GM19023 (cell line): ENCODE measurements at regions not wholly inside any gene's neighbourhood (a gene's known extent, or its start where the extent isn't known, plus 50 kb on each side); places are given as distances from the start of the nearest gene placed in this dataset.

Experiments used
- ATAC-seq: cut with Tn5 transposase; IDR thresholded peaks from one replicate; pipeline ENCODE4 v1.9.1; 2021; ENCODE audit warnings: mild to moderate bottlenecking, moderate library complexity; ENCODE audit not compliant: unreplicated experiment

DNA sequence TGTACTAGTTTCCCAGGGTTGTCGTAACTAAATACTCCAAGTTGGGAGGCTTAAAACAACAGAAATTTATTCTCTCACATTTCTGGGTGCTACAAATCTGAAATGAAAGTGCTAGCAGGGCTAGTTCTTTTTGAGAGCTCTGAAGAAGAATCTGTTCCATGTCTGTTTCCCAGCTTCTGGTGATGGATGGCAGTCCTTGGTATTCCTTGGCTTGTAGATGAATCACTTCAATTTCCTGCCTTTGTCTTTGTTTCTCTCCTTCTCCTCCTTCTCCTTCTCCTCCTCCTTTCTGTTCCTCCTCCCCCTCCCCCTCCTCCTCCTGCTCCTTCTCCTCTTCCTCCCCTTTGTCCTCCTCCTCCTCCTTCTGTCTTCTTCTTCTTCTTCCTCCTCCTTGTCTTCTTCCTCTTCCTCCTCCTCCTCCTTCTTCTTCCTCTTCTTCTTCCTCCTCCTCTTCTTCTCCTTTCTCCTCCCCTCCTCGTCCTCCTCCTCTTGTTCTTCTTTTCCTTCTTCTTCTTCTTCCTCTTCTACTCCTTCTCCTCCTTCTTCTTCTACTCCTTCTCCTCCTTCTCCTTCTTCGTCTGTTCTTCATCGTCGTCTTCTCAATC lies 104.7 kb upstream of the ANKRD55 start:
- ATAC-seq, result no peak

DNA sequence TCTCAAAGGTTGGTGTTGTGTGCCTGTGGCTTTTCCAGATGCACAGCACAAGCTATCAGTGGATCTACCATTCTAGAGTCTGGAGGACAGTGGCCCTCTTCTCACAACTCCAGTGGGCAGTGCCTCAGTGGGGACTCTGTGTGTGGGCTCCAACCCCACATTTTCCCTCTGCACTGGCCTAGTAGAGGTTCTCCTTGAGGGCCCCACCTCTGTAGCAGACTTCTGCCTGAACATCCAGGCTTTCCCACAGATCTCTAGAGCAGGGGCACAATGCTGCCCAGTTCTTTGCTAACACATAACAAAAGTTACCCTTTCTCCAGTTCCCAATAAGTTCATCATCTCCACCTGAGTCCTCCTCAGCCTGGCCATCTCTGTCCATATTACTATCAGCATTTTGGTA lies 102.1 kb upstream of the ANKRD55 start:
- ATAC-seq, result no peak

DNA sequence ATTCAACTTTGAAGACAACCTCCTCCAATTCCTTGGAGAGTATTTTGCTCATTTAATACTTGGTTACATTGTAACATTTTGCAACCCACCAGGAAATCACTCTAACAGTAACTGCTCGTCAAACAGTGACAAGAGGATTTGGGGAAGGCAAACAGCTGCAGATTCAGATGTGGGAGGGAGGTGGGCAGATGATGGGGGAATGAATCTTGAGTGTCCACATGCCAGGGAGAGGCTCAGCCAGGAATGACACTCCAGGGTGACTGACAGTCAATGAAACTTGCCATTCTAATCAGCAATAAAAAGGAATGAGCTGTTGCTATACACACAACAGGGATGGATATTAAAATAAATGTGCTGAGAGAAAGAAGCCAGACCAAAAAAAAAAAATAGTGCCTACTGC lies 97.7 kb upstream of the ANKRD55 start:
- no peak for ATAC-seq

DNA sequence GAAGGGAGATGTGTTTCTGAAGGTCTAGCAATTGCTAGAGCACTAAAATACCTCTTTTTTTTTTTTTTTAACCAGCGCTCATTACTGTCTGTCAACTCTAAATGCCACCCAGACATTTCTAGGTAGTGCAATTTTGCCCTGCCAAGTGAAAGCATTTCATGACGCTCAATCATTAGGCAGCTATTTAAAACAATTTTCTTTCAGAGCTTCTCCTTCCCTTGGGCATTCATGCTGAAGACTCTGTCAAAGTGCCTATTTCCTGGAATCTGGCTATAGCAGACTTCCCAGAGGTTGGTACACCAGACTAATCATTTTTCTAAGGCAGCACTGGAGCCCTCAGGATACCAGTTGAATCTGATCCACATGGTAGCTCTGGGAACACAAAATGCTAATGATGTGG lies 97.0 kb upstream of the ANKRD55 start:
- ATAC-seq, result no peak

DNA sequence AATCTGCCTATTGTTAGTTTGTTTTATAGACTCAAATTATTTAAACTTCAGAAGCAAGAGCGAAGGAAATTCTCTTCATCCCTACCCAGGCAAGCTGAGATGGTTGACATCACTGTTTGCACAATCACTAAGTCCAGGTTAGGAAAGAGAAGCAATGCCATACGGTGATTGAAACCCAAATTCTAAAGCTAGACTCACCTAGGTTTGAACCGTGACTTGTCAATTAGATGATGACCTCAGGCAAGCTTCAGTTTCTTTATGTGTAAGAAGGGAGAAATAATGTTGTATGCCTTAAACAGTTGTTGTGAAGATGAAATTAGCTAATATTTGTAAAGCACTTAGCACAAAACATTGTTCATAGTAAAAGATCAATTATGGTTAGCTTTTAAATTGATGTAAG lies 96.5 kb upstream of the ANKRD55 start:
- ATAC-seq, result no peak

DNA sequence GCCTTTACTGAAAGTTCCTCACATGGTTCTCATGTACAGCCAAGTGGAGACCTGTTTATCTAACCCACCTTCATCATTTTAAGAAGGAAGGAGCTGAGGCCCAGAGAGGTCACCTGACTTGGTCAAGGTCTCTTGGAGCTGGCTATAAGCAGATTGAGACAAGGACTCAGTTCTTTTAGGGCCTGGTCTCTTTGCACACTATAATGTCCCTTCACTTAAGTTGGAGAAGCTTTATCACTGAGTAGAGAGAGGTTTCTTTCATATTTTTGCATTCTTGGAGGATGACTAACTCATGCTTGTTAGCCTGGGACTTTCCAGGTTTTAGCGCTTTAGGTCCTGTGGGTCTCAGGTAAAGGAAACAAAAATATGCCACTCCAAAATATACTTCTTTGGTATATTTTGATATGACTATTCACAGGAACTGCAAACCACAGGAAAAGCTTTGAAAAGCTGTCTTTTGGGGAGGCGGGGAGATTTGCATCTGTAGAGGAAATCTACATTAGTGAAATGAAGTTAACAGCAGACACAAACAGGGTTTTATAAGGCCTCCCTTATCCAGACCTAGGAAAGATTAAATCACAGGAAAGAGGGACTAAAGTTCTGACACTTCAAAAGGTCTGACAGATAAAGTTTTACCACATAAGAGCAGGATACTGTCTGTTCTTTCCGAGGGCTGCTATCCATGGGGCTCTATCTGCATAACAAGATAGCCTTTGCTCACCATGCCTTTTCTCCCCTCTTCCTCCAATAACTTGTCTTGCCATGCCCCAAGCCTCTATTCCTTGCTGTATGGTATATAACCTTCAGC lies 95.8 kb upstream of the ANKRD55 start:
- ATAC-seq, result no peak

DNA sequence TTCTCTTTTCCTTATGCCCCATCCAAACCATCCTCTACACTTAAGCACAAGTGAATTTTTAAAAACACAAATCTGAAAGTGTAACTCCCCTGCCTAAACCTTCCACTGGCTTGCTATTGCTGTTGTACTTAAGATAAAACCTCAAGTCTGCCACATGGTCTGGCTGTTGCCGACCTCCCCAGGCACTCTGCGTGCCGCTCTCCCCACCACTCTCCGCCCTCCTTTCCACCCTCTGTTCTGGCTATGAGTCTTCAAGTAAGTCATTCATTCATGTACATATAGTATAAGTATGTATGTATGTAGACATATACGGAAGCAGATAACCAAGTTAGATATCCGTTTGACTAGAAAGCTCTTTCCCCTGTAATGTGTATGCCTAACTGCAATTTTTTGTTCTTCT lies 94.7 kb upstream of the ANKRD55 start:
- no peak for ATAC-seq

DNA sequence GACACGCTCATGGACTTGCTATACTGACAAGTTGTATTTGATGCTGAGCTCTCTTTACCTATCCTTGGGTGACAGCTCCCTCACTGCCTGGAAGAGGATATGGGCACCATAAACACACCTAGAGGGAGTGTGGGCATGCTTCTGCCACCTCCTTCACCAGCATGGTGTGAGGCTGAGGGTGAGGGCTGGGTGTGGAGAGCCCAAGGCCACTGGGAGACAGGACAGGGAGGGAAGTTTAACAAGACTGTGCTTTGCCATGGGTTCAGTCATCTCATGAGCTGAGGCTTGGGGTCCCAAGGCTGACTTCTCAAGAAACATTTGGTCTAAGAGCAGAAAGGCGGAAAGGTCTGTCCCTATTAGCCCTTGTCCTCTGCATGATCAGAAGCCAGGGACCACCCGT lies 93.6 kb upstream of the ANKRD55 start:
- ATAC-seq, result no peak

DNA sequence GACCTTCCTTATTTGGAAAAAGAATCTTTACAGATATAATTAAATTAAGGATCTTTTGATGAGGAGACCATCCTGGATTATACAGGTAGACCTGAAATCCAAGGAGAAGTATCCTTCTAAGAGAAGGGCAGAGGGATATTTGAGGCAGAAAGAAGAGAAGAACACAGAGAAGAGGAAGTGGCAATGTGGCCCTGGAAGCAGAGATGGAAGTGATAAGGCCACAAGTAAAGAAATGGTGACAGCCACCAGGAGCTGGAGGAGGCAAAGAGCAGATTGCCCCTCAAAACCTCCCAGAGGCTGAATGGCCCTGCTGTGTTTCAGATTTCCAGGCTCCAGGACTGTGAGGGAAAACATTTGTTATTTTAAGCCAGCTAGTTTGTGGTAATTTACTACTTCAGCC lies 93.0 kb upstream of the ANKRD55 start:
- no peak for ATAC-seq

DNA sequence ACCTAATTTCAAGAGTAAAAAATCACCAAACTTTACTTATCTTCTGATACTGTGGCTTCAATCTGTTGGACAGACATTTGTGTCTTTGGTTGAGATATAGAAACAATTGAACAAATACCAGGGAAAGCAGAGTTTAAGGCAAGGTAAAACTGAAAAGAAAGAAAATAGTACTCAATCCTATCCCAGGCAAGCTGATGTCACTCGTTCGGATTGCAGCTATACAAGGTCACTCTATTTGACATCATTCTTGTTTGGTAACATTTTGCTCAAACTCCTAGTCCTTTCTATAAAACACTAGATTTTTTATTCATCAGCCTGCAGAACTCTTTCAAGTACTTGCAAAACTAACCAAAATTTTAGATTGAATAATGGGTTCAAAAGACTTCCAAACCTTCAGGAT lies 91.9 kb upstream of the ANKRD55 start:
- no peak for ATAC-seq

DNA sequence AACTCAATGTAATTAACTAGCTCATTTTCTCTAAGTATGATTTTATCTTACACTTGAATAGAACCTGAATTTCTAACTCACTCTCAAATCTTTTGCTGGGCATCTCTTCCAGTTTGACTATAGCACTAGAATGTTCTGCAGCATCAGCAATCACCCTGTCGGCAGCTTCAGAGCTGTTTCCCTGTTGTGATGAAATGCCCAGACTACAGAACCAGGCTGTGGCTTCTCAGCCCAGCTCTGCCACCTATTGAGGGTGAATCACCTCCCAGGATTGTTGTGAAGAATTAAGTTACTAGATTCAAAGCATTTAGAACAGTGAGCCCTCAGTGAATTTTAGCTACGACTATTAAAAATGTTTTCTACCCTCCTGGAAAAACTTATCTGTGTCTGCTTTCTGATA lies 90.4 kb upstream of the ANKRD55 start:
- no peak for ATAC-seq

DNA sequence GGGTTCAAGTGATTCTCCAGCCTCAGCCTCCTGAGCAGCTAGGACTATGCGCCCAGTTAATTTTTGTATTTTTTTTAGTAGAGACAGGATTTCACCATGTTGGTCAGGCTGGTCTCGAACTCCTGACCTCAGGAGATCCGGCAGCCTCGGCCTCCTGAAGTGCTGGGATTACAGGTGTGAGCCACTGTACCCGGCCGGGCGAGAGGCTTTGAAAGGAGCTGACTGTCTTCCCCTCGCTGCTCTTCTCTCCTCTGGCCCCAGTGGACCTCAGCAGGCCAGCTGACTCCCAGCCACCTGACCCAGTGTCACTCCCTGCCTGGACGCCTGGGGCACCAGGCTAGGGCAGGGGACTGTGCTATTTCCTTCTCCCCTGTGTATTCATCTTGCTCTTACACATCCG lies 89.5 kb upstream of the ANKRD55 start:
- ATAC-seq, result no peak

DNA sequence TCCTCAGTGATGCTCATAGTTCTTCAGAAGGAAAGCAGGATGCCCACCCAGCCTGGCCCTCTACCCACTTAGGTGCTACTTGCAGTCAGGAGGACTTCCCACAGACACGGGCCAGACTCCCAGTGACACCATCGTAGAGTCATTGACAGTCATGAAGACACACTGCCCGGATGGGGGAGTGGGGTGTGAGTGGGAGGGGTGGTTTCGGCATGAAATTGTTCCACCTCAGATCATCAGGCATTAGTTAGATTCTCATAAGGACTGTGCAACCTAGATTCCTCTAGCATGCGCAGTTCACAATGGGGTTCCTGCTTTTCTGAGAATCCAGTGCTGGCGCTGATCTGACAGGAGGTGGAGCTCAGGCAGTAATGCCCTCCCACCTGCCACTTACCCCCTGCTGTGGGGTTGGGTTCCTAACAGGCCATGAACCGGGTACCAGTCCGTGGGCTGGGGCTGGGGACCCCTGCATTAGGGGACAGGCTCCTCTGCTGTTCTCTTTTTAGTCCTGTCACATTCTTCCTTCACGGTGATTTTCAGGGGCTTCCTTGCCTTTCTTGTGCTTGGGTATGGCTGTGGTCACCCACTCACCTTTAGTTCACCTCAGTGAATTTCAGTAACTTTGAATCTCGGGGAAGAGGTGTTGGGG lies 88.2 kb upstream of the ANKRD55 start:
- ATAC-seq, result no peak

DNA sequence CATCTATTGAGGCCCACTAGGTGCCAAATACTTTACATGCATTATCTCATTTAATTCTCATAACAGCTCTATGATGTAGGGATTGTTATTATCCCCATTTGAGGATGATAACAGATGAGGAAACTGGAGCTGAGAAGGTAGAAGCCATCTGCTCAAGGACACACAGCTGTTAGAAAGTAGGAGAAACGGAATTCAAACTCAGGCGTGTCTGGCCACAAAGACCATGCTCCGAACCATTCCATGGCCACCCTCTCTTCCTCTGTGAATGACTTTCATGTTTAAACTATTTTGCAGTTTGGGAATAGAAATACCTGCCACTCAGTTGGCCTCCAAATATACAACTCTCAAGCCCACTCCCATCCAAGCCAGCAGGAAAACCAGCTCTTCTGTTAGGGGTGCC lies 87.6 kb upstream of the ANKRD55 start:
- ATAC-seq, result no peak

DNA sequence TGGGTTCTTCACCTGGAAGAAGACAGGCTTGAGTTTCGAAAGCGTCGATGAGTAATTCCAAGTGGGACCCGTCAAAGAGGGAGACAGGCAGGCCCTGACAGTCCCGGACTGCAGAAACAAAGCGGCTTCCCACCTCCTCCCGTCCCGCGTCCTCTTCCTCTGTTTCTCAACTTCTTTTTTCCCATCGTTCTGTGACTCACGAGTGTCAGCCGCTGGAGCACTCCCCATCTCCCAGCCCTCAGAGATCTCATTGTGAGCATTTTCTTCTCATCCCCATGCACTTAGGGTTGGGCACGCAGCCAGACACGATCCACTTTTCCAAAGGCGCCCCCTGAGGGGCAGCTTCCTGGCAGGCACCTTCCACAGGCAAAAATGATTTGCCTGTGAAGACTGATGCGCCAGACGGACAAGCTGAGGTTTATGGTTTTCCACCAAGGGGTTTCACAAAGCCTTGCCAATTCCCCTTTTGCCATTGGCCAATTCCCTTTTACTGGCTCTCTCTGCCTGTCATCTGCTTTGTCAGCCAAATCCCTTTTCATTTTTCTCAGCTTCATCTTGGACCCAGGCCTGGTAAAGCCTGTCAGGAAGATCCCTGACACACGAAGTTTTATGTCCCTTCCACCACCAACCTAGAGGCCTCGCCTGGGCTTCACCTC lies 86.5 kb upstream of the ANKRD55 start:
- ATAC-seq, result no peak

DNA sequence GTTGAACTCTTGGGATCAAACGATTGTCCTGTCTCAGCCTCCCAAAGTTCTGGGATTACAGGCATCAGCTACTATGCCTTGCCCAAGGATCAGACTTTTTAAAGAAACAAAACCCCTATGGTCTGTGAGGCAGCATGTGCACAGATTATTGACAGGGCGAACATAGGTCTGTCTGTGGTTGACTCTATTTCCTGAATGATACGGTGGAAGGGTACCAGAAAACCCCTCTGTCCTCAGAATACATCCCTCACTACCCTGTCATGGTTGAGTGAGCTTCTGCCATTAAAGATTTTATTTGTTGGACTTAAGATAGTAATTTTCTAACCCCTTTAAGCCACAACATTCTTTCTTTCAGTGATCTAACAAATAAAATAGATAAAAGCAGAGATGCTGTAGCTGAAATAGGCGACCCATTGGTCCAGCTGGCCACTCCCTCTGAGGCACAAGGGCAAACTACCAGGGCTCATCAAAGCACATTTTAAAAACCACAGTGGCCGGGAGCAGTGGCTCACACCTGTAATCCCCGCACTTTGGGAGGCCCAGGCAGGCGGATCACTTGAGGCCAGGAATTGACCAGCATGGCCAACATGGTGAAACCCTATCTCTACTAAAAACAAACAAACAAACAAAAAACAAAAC lies 84.9 kb upstream of the ANKRD55 start:
- ATAC-seq, result peak; percentile 52

DNA sequence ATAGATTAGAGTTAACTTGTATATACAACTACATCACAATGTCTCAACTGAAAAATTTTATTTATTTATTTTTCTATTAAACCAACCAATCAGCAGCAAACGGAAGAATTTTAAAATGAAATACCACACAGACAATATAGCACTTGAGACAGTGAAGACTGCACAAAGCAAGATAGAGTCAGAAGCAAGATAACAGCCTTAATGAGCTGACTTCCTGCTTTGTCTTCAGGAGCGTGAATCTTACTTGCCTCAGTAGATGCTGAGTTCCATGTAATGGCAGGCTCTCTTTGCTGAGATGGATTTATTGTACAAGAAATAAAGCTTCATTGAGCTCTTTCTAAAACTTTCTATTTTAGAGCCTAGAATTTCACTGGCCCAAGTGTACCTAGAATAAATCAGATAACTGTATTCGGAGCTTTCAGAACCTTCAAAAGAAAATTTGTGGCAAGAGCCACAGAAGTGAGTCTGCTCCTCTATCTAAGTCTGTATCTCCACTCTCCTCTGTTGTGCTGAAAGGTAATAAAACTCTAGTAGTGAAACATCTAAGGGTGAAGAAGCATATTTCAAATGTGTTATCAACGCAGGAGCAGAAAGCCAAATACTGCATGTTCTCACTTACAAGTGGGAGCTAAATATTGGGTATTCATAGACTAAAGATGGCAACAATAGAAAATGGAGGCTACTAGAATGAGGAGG lies 83.3 kb upstream of the ANKRD55 start:
- ATAC-seq, result no peak

DNA sequence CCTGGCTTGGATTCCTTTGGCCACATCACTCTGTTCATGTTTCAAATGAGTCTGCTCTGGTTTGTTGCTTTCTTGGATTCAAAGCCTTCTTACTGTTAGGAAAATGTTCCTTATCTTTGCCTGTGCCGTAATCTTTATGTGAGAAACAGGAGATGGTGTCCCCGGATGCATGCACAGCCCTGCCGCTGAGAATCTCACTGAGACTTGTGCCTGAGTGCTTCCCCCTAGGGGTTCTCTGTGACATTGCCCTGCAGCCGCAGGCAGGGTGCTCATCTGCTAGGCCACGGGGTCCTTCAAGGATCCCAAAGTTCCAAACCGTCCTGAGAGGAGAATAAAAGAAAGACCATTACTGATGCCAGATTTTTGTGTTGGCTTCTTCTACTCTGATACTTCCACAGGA lies 81.4 kb upstream of the ANKRD55 start:
- ATAC-seq, result peak; percentile 52

DNA sequence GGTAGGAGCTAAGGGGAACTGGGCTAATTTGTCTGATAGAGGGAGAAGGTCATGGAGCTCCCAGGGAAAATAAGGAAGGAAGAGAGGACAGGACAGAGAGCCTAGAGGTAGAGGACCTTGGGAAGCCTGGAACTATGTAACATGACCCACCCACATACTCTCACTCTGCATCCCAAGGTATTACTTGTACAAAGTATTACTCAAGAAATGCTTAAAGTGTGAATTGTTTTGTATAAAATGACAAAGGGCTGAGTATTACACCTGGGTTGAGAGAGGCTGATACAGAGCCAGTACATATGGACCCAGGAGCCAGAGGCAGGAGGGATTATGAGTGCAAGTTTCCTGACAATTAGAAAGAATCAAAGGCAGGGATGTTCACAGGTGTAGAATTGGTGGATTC lies 80.5 kb upstream of the ANKRD55 start:
- ATAC-seq, result no peak

DNA sequence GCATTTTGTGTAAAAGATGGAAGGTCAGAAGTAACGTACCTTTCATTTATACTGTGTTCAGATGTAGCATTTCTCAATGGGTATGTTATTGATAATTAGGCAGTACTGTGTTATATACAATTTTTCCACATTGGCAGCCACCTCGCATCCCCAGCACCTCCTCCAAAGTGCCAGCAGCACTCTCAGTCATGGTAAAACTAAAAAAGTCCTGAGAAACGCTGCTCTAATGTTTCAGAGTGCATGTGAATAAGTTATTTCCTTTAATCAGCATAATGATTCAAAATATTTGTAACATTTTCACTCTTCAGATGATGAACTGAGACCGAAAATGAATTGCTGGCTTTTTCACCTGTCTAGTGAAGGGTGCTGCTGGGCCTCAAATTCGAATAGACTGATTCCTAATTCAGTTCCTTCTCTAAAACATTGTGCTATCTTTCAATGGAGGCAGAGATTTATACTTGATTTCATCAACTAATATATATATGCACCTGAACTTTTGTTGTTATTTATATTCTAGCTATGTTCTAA lies 79.9 kb upstream of the ANKRD55 start:
- ATAC-seq, result no peak
